ENCODE measurements at regions not wholly inside any gene's neighbourhood (a gene's known extent, or its start where the extent isn't known, plus 50 kb on each side); places are given as distances from the start of the nearest gene placed in this dataset.
"Not testable (repeated sequence)": the region's sequence is repeated elsewhere in the genome, so short reads cannot be mapped to it uniquely, and the experiment has no call there.

GRCh38 chr1:191498318-191498717 is 659.9 kb upstream of the RGS18 start:
- H3K27ac ChIP-seq, result no peak overlapping the region
- H3K4me3 ChIP-seq, result no peak overlapping the region
- intact Hi-C loops (cut with DNase I; ENCODE audit: low total_unique reads), result no loop called here
- no peaks in the 10 kb centered on the region for H3K36me3 ChIP-seq
- no peaks in the 10 kb centered on the region for H3K27me3 ChIP-seq
- no peak for TF ChIP-seq CTCF (IDR thresholded peaks at IDR 0.05)
- TF ChIP-seq POLR2AphosphoS5 (IDR thresholded peaks at IDR 0.05), result no peak
- no peak for TF ChIP-seq POLR2A (IDR thresholded peaks at IDR 0.05)
- no peaks in the 10 kb centered on the region for H3K9me3 ChIP-seq
- H3K4me1 ChIP-seq, result no peaks in the 10 kb centered on the region
- DNase-seq (ENCODE audit: low spot score in 2 of 2), result no peak

- intact Hi-C loops (cut with DNase I; ENCODE audit: low total_unique reads), result no loop called here
- Histone ChIP-seq H3K36me3 (no peaks in the 10 kb centered on the region), H3K27me3 (no peaks in the 10 kb centered on the region), H3K4me1 (no peaks in the 10 kb centered on the region), H3K27ac (no peak overlapping the region), H3K9me3 (no peaks in the 10 kb centered on the region), H3K4me3 (no peak overlapping the region)
- no peak for DNase-seq (ENCODE audit: low spot score in 2 of 2)
- TF ChIP-seq POLR2A (IDR thresholded peaks at IDR 0.05), result no peak
- no peak for TF ChIP-seq CTCF (IDR thresholded peaks at IDR 0.05)
- no peak for TF ChIP-seq POLR2AphosphoS5 (IDR thresholded peaks at IDR 0.05)
These were observed 659.4 kb upstream of the RGS18 start for GRCh38 chr1:191498825-191499224.

- TF ChIP-seq POLR2AphosphoS5 (IDR thresholded peaks at IDR 0.05) (no peak), CTCF (IDR thresholded peaks at IDR 0.05) (no peak), POLR2A (IDR thresholded peaks at IDR 0.05) (no peak)
- Histone ChIP-seq H3K27ac (no peak overlapping the region), H3K4me3 (no peak overlapping the region), H3K4me1 (no peaks in the 10 kb centered on the region), H3K9me3 (no peaks in the 10 kb centered on the region), H3K36me3 (no peaks in the 10 kb centered on the region), H3K27me3 (no peaks in the 10 kb centered on the region)
- intact Hi-C loops (cut with DNase I; ENCODE audit: low total_unique reads), result no loop called here
- DNase-seq (ENCODE audit: low spot score in 2 of 2), result no peak
These were observed 653.3 kb upstream of the RGS18 start for GRCh38 chr1:191504999-191505398.

- Histone ChIP-seq H3K27ac (no peak overlapping the region), H3K4me1 (no peaks in the 10 kb centered on the region)
- intact Hi-C loops (cut with DNase I; ENCODE audit: low total_unique reads), result no loop called here
These were observed 650.0 kb upstream of the RGS18 start for GRCh38 chr1:191508239-191508638.

GRCh38 chr1:191511480-191511879 is 646.8 kb upstream of the RGS18 start:
- H3K27me3 ChIP-seq; DNase-seq (ENCODE audit: low spot score in 2 of 2); H3K27ac ChIP-seq; H3K4me3 ChIP-seq; H3K36me3 ChIP-seq; H3K4me1 ChIP-seq; intact Hi-C loops (cut with DNase I; ENCODE audit: low total_unique reads); H3K9me3 ChIP-seq: not testable (repeated sequence)

More at GRCh38 chr1:191508239-191508638, 650.0 kb upstream of the RGS18 start:
- TF ChIP-seq CTCF (IDR thresholded peaks at IDR 0.05) (no peak), POLR2A (IDR thresholded peaks at IDR 0.05) (no peak), POLR2AphosphoS5 (IDR thresholded peaks at IDR 0.05) (no peak)
- Histone ChIP-seq H3K36me3 (no peaks in the 10 kb centered on the region), H3K4me3 (no peak overlapping the region), H3K27me3 (no peaks in the 10 kb centered on the region), H3K9me3 (no peaks in the 10 kb centered on the region)
- DNase-seq (ENCODE audit: low spot score in 2 of 2), result no peak

- no peak for DNase-seq (ENCODE audit: low spot score in 2 of 2)
- intact Hi-C loops (cut with DNase I; ENCODE audit: low total_unique reads), result no loop called here
These were observed 640.4 kb upstream of the RGS18 start for GRCh38 chr1:191517826-191518225.

More at GRCh38 chr1:191517826-191518225, 640.4 kb upstream of the RGS18 start:
- H3K9me3 ChIP-seq, result no peaks in the 10 kb centered on the region
- no peak for TF ChIP-seq POLR2A (IDR thresholded peaks at IDR 0.05)
- TF ChIP-seq CTCF (IDR thresholded peaks at IDR 0.05), result no peak
- TF ChIP-seq POLR2AphosphoS5 (IDR thresholded peaks at IDR 0.05), result no peak
- H3K27me3 ChIP-seq, result no peaks in the 10 kb centered on the region
- H3K36me3 ChIP-seq, result no peaks in the 10 kb centered on the region
- H3K27ac ChIP-seq, result no peak overlapping the region
- no peaks in the 10 kb centered on the region for H3K4me1 ChIP-seq
- no peak overlapping the region for H3K4me3 ChIP-seq
